ENCODE measurements at regions not wholly inside any gene's neighbourhood (a gene's known extent, or its start where the extent isn't known, plus 50 kb on each side); places are given as distances from the start of the nearest gene placed in this dataset.

GRCh38 chr14:82604819-82605218 is 1071.2 kb upstream of the SEL1L start:
- H3K4me1 ChIP-seq (ENCODE audit: control insufficient read depth in 1 of 2, insufficient read depth in 2 of 2, low read length in 2 of 2), result no peaks in the 10 kb centered on the region
- no peak overlapping the region for H3K18ac ChIP-seq (ENCODE audit: low read length)
- no peak overlapping the region for H2BK120ac ChIP-seq (ENCODE audit: insufficient read depth, low read length, poor library complexity)
- no peak overlapping the region for H4K12ac ChIP-seq (ENCODE audit: low read depth, low read length)
- no peak overlapping the region for H3K4me3 ChIP-seq (ENCODE audit: low read depth, low read length)
- no peak overlapping the region for H3K27ac ChIP-seq (ENCODE audit: low read depth, low read length)
- no peak overlapping the region for H4K91ac ChIP-seq (ENCODE audit: low read depth, low read length)
- DNase-seq, result no peak
- no peak overlapping the region for H3K4me2 ChIP-seq (ENCODE audit: low read length)
- H3K9ac ChIP-seq (ENCODE audit: low read length), result no peak overlapping the region
- H3K9me3 ChIP-seq (ENCODE audit: insufficient read depth, low read depth, low read length), result no peaks in the 10 kb centered on the region
- H3K27me3 ChIP-seq (ENCODE audit: insufficient read depth, low read length), result no peaks in the 10 kb centered on the region
- H3K79me1 ChIP-seq (ENCODE audit: low read length), result no peaks in the 10 kb centered on the region
- no peak overlapping the region for H3K4ac ChIP-seq (ENCODE audit: low read depth, low read length)
- no peak overlapping the region for H2AFZ ChIP-seq (ENCODE audit: insufficient read depth, low read length, poor library complexity)
- no peaks in the 10 kb centered on the region for H3K79me2 ChIP-seq (ENCODE audit: control insufficient read depth, insufficient read depth, low read length, poor library complexity)
- no peak overlapping the region for H3K14ac ChIP-seq (ENCODE audit: low read length)
- no peak overlapping the region for H2BK5ac ChIP-seq (ENCODE audit: low read depth, low read length, poor library complexity)
- no peaks in the 10 kb centered on the region for H3K36me3 ChIP-seq (ENCODE audit: control insufficient read depth in 1 of 2, insufficient read depth in 2 of 2, low read length in 2 of 2)
- no peak overlapping the region for H4K8ac ChIP-seq (ENCODE audit: low read depth, low read length)
- H3K23ac ChIP-seq (ENCODE audit: low read length), result no peak overlapping the region
- H2BK12ac ChIP-seq (ENCODE audit: low read length), result no peak overlapping the region
- no peak overlapping the region for H2AK5ac ChIP-seq (ENCODE audit: low read length)

GRCh38 chr14:82621881-82622450 is 1088.3 kb upstream of the SEL1L start:
- H3K9ac ChIP-seq (ENCODE audit: low read length), result no peak overlapping the region
- no peak overlapping the region for H3K18ac ChIP-seq (ENCODE audit: low read length)
- no peaks in the 10 kb centered on the region for H3K79me1 ChIP-seq (ENCODE audit: low read length)
- no peaks in the 10 kb centered on the region for H3K9me3 ChIP-seq (ENCODE audit: insufficient read depth, low read depth, low read length)
- H3K4me3 ChIP-seq (ENCODE audit: low read depth, low read length), result no peak overlapping the region
- H3K4ac ChIP-seq (ENCODE audit: low read depth, low read length), result no peak overlapping the region
- H2AFZ ChIP-seq (ENCODE audit: insufficient read depth, low read length, poor library complexity), result no peak overlapping the region
- no peak overlapping the region for H3K23ac ChIP-seq (ENCODE audit: low read length)
- H3K27me3 ChIP-seq (ENCODE audit: insufficient read depth, low read length), result no peaks in the 10 kb centered on the region
- no peak overlapping the region for H3K14ac ChIP-seq (ENCODE audit: low read length)
- no peak overlapping the region for H3K27ac ChIP-seq (ENCODE audit: low read depth, low read length)
- no peak overlapping the region for H2AK5ac ChIP-seq (ENCODE audit: low read length)
- no peak overlapping the region for H2BK120ac ChIP-seq (ENCODE audit: insufficient read depth, low read length, poor library complexity)
- H3K4me1 ChIP-seq (ENCODE audit: control insufficient read depth in 1 of 2, insufficient read depth in 2 of 2, low read length in 2 of 2), result peaks cover 0 to 2% of the 10 kb centered on the region in 2 experiments
- H4K8ac ChIP-seq (ENCODE audit: low read depth, low read length), result no peak overlapping the region
- H3K79me2 ChIP-seq (ENCODE audit: control insufficient read depth, insufficient read depth, low read length, poor library complexity), result no peaks in the 10 kb centered on the region
- no peaks in the 10 kb centered on the region for H3K36me3 ChIP-seq (ENCODE audit: control insufficient read depth in 1 of 2, insufficient read depth in 2 of 2, low read length in 2 of 2)
- WGBS (ENCODE audit: extremely low coverage, insufficient coverage, insufficient read length), result no CpG with 5 or more reads among the region's 9 CpGs
- H3K4me2 ChIP-seq (ENCODE audit: low read length), result no peak overlapping the region
- H2BK12ac ChIP-seq (ENCODE audit: low read length), result no peak overlapping the region
- H2BK5ac ChIP-seq (ENCODE audit: low read depth, low read length, poor library complexity), result no peak overlapping the region
- DNase-seq, result no peak
- H4K91ac ChIP-seq (ENCODE audit: low read depth, low read length), result no peak overlapping the region
- H4K12ac ChIP-seq (ENCODE audit: low read depth, low read length), result no peak overlapping the region

- Histone ChIP-seq H4K91ac (ENCODE audit: low read depth, low read length) (no peak overlapping the region), H3K4ac (ENCODE audit: low read depth, low read length) (no peak overlapping the region), H3K4me1 (ENCODE audit: control insufficient read depth in 1 of 2, insufficient read depth in 2 of 2, low read length in 2 of 2) (peaks cover 0 to 2% of the 10 kb centered on the region in 2 experiments), H3K79me1 (ENCODE audit: low read length) (no peaks in the 10 kb centered on the region), H3K4me3 (ENCODE audit: low read depth, low read length) (no peak overlapping the region), H3K27me3 (ENCODE audit: insufficient read depth, low read length) (no peaks in the 10 kb centered on the region), H2BK12ac (ENCODE audit: low read length) (no peak overlapping the region), H2BK120ac (ENCODE audit: insufficient read depth, low read length, poor library complexity) (no peak overlapping the region), H2BK5ac (ENCODE audit: low read depth, low read length, poor library complexity) (no peak overlapping the region), H3K27ac (ENCODE audit: low read depth, low read length) (no peak overlapping the region), H3K23ac (ENCODE audit: low read length) (no peak overlapping the region), H3K9ac (ENCODE audit: low read length) (no peak overlapping the region), H3K18ac (ENCODE audit: low read length) (no peak overlapping the region), H2AK5ac (ENCODE audit: low read length) (no peak overlapping the region), H3K14ac (ENCODE audit: low read length) (no peak overlapping the region), H3K36me3 (ENCODE audit: control insufficient read depth in 1 of 2, insufficient read depth in 2 of 2, low read length in 2 of 2) (no peaks in the 10 kb centered on the region), H2AFZ (ENCODE audit: insufficient read depth, low read length, poor library complexity) (no peak overlapping the region), H3K9me3 (ENCODE audit: insufficient read depth, low read depth, low read length) (no peaks in the 10 kb centered on the region), H3K4me2 (ENCODE audit: low read length) (no peak overlapping the region), H4K12ac (ENCODE audit: low read depth, low read length) (no peak overlapping the region), H3K79me2 (ENCODE audit: control insufficient read depth, insufficient read depth, low read length, poor library complexity) (no peaks in the 10 kb centered on the region), H4K8ac (ENCODE audit: low read depth, low read length) (no peak overlapping the region)
- no peak for DNase-seq
- no CpG with 5 or more reads among the region's 5 CpGs for WGBS (ENCODE audit: extremely low coverage, insufficient coverage, insufficient read length)
Measured at GRCh38 chr14:82626156-82627066, 1092.8 kb upstream of the SEL1L start.

- no peak overlapping the region for H2BK12ac ChIP-seq (ENCODE audit: low read length)
- no peak overlapping the region for H4K8ac ChIP-seq (ENCODE audit: low read depth, low read length)
- H3K79me2 ChIP-seq (ENCODE audit: control insufficient read depth, insufficient read depth, low read length, poor library complexity), result no peaks in the 10 kb centered on the region
- H4K12ac ChIP-seq (ENCODE audit: low read depth, low read length), result no peak overlapping the region
- DNase-seq, result no peak
- no peaks in the 10 kb centered on the region for H3K9me3 ChIP-seq (ENCODE audit: insufficient read depth, low read depth, low read length)
- no peak overlapping the region for H4K91ac ChIP-seq (ENCODE audit: low read depth, low read length)
- no peak overlapping the region for H3K14ac ChIP-seq (ENCODE audit: low read length)
- H3K4me2 ChIP-seq (ENCODE audit: low read length), result no peak overlapping the region
- no peak overlapping the region for H2AK5ac ChIP-seq (ENCODE audit: low read length)
- no peak overlapping the region for H3K4ac ChIP-seq (ENCODE audit: low read depth, low read length)
- H3K36me3 ChIP-seq (ENCODE audit: control insufficient read depth in 1 of 2, insufficient read depth in 2 of 2, low read length in 2 of 2), result no peaks in the 10 kb centered on the region
- no peak overlapping the region for H2AFZ ChIP-seq (ENCODE audit: insufficient read depth, low read length, poor library complexity)
- no peak overlapping the region for H3K23ac ChIP-seq (ENCODE audit: low read length)
- H3K4me3 ChIP-seq (ENCODE audit: low read depth, low read length), result no peak overlapping the region
- no peak overlapping the region for H3K27ac ChIP-seq (ENCODE audit: low read depth, low read length)
- no peak overlapping the region for H2BK5ac ChIP-seq (ENCODE audit: low read depth, low read length, poor library complexity)
- no peak overlapping the region for H3K18ac ChIP-seq (ENCODE audit: low read length)
- no peaks in the 10 kb centered on the region for H3K27me3 ChIP-seq (ENCODE audit: insufficient read depth, low read length)
- H3K4me1 ChIP-seq (ENCODE audit: control insufficient read depth in 1 of 2, insufficient read depth in 2 of 2, low read length in 2 of 2), result no peaks in the 10 kb centered on the region
- no peaks in the 10 kb centered on the region for H3K79me1 ChIP-seq (ENCODE audit: low read length)
- no peak overlapping the region for H2BK120ac ChIP-seq (ENCODE audit: insufficient read depth, low read length, poor library complexity)
- no peak overlapping the region for H3K9ac ChIP-seq (ENCODE audit: low read length)
Measured at GRCh38 chr14:82635915-82636314, 1102.3 kb upstream of the SEL1L start.
